LNCaP clone FGC (cell line): ENCODE measurements at regions not wholly inside any gene's neighbourhood (a gene's known extent, or its start where the extent isn't known, plus 50 kb on each side); places are given as distances from the start of the nearest gene placed in this dataset.

Source experiments
- DNase-seq: peaks from one replicate; pipeline ENCODE4 v3.0.0-alpha.2; 2011; ENCODE audit warnings: low read depth
- H3K4me3 ChIP-seq: 2 replicates; pipeline ENCODE4 v1.5.1; 2011; ENCODE audit warnings: mild to moderate bottlenecking, low read depth, low read length, control low read depth
- CTCF ChIP-seq: IDR thresholded peaks from 2 replicates; pipeline ENCODE4 v1.5.1; 2012; ENCODE audit warnings: mild to moderate bottlenecking; ENCODE audit not compliant: control insufficient read depth, insufficient read depth; ENCODE audit errors: extremely low read depth

GRCh38 chr17:77779711-77780539, 178.6 kb upstream of the TNRC6C start:
- no peak for TF ChIP-seq CTCF
- H3K4me3 ChIP-seq = no peak overlapping the region
- no peak for DNase-seq

- no peak for DNase-seq
- no peak for TF ChIP-seq CTCF
- H3K4me3 ChIP-seq = no peak overlapping the region
Measured at GRCh38 chr17:77781536-77781935, 177.0 kb upstream of the TNRC6C start.

- DNase-seq = no peak
- no peak overlapping the region for H3K4me3 ChIP-seq
- no peak for TF ChIP-seq CTCF
Measured at GRCh38 chr17:77782201-77782600, 176.3 kb upstream of the TNRC6C start.

GRCh38 chr17:77782611-77783010, 175.9 kb upstream of the TNRC6C start:
- DNase-seq = no peak
- H3K4me3 ChIP-seq = no peak overlapping the region
- no peak for TF ChIP-seq CTCF

GRCh38 chr17:77783991-77784820, 174.3 kb upstream of the TNRC6C start:
- DNase-seq = no peak
- no peak for TF ChIP-seq CTCF
- H3K4me3 ChIP-seq = no peak overlapping the region

GRCh38 chr17:77785312-77785905, 173.1 kb upstream of the TNRC6C start:
- TF ChIP-seq CTCF = no peak
- DNase-seq = no peak
- H3K4me3 ChIP-seq = no peak overlapping the region
